GM12865 (cell line): ENCODE measurements at regions not wholly inside any gene's neighbourhood (a gene's known extent, or its start where the extent isn't known, plus 50 kb on each side); places are given as distances from the start of the nearest gene placed in this dataset.

ENCODE experiments used
- DNase-seq: peaks from one replicate; pipeline ENCODE4 v3.0.0; 2010; ENCODE audit warnings: low read depth
- H3K4me3 ChIP-seq: 2 replicates; pipeline ENCODE4 v1.5.1; 2011; ENCODE audit warnings: mild to moderate bottlenecking, low read depth, low read length, control low read depth
- CTCF ChIP-seq: IDR thresholded peaks from 2 replicates; pipeline ENCODE4 v1.5.1; 2011; ENCODE audit warnings: low read length, control low read depth, low read depth, inconsistent platforms; ENCODE audit not compliant: insufficient read depth; ENCODE audit errors: missing control alignments

- TF ChIP-seq CTCF: no peak
- H3K4me3 ChIP-seq: no peak overlapping the region
Observed at GRCh38 chr18:38074298-38074876, 508.8 kb upstream of the CELF4 start.

GRCh38 chr18:38067821-38068220, 502.2 kb upstream of the CELF4 start:
- no peak overlapping the region for H3K4me3 ChIP-seq
- no peak for DNase-seq
- no peak for TF ChIP-seq CTCF

More at GRCh38 chr18:38074298-38074876, 508.8 kb upstream of the CELF4 start:
- no peak for DNase-seq

GRCh38 chr18:38067086-38067485, 501.5 kb upstream of the CELF4 start:
- no peak for TF ChIP-seq CTCF
- DNase-seq: no peak
- H3K4me3 ChIP-seq: no peak overlapping the region

GRCh38 chr18:38052879-38053590, 487.4 kb upstream of the CELF4 start:
- no peak for TF ChIP-seq CTCF
- DNase-seq: no peak
- no peak overlapping the region for H3K4me3 ChIP-seq

- DNase-seq: no peak
Observed at GRCh38 chr18:38047820-38048219, 482.2 kb upstream of the CELF4 start.

GRCh38 chr18:38046651-38047050, 481.1 kb upstream of the CELF4 start:
- H3K4me3 ChIP-seq: no peak overlapping the region
- no peak for DNase-seq
- TF ChIP-seq CTCF: no peak

More at GRCh38 chr18:38047820-38048219, 482.2 kb upstream of the CELF4 start:
- H3K4me3 ChIP-seq: no peak overlapping the region
- peak; percentile 35 for TF ChIP-seq CTCF

GRCh38 chr18:38045845-38046244, 480.2 kb upstream of the CELF4 start:
- DNase-seq: no peak
- no peak overlapping the region for H3K4me3 ChIP-seq
- TF ChIP-seq CTCF: no peak
